Lower lobe of right lung (tissue), 2 donors: ENCODE measurements at regions not wholly inside any gene's neighbourhood (a gene's known extent, or its start where the extent isn't known, plus 50 kb on each side); places are given as distances from the start of the nearest gene placed in this dataset.

Experiments used
- ATAC-seq, 2 donors: fragments of 200-7000 bp; cut with Tn5 transposase; one replicate each; pipeline ENCODE4 v1.9.1; 2020 to 2022; ENCODE audit warnings: mild to moderate bottlenecking in 2 of 2, moderate library complexity in 2 of 2
- DNase-seq: peaks from one replicate; pipeline ENCODE4 v3.0.0-alpha.2; 2020
- H3K27ac ChIP-seq: fragments of 200-600 bp; one replicate; pipeline ENCODE4 v1.8.0; 2022
- H3K27me3 ChIP-seq: fragments of 200-600 bp; one replicate; pipeline ENCODE4 v1.8.0; 2022; ENCODE audit warnings: low read depth
- H3K36me3 ChIP-seq: fragments of 200-600 bp; one replicate; pipeline ENCODE4 v1.8.0; 2022; ENCODE audit warnings: mild to moderate bottlenecking
- H3K4me1 ChIP-seq: fragments of 200-600 bp; one replicate; pipeline ENCODE4 v1.8.0; 2022
- H3K4me3 ChIP-seq: fragments of 200-600 bp; one replicate; pipeline ENCODE4 v1.8.0; 2022; ENCODE audit warnings: mild to moderate bottlenecking
- H3K9me3 ChIP-seq: fragments of 200-600 bp; one replicate; pipeline ENCODE4 v1.8.0; 2022
- intact Hi-C: fragments of 100-400 bp; cut with DNase I; formaldehyde crosslinking; loops from one replicate; pipeline ENCODE4 v1.11.0; 2022
- TF ChIP-seq, protein P1 (sequence below): fragments of 200-600 bp; IDR thresholded peaks from one replicate; pipeline ENCODE4 v1.8.0; 2022; ENCODE audit warnings: antibody characterized with exemption, mild to moderate bottlenecking
- donor health status: DM: no; HTN: yes; CAD: no; lungs with severe emphysema.

DNA sequence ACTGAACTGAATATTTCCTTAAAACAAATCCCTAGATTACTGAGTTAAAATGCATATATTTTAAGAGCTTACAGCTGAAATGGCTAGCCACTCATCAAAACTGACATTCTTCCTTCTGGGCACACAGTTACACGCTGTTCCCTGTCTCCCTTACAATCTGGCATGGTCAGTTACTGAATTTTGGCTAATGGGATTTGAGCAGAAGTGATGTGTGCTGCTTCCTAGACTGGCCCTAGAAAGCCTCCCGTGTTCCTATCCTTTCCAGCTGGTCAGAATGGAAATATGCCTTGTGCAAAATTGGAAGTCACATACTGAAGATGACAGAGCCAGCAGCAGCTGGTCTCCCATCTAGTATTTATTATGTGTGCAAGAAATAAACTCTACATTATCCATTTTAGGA lies 128.7 kb upstream of the NAMPT start:
- Histone ChIP-seq H3K9me3 (peaks cover 9% of the 10 kb centered on the region), H3K27ac (no peak overlapping the region), H3K4me3 (no peak overlapping the region), H3K27me3 (no peaks in the 10 kb centered on the region), H3K4me1 (peaks cover 15% of the 10 kb centered on the region), H3K36me3 (no peaks in the 10 kb centered on the region)
- no peak for DNase-seq
- intact Hi-C loops: no loop called here
- ATAC-seq: no peak
- TF ChIP-seq, protein P1, sequence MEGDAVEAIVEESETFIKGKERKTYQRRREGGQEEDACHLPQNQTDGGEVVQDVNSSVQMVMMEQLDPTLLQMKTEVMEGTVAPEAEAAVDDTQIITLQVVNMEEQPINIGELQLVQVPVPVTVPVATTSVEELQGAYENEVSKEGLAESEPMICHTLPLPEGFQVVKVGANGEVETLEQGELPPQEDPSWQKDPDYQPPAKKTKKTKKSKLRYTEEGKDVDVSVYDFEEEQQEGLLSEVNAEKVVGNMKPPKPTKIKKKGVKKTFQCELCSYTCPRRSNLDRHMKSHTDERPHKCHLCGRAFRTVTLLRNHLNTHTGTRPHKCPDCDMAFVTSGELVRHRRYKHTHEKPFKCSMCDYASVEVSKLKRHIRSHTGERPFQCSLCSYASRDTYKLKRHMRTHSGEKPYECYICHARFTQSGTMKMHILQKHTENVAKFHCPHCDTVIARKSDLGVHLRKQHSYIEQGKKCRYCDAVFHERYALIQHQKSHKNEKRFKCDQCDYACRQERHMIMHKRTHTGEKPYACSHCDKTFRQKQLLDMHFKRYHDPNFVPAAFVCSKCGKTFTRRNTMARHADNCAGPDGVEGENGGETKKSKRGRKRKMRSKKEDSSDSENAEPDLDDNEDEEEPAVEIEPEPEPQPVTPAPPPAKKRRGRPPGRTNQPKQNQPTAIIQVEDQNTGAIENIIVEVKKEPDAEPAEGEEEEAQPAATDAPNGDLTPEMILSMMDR: no peak

DNA sequence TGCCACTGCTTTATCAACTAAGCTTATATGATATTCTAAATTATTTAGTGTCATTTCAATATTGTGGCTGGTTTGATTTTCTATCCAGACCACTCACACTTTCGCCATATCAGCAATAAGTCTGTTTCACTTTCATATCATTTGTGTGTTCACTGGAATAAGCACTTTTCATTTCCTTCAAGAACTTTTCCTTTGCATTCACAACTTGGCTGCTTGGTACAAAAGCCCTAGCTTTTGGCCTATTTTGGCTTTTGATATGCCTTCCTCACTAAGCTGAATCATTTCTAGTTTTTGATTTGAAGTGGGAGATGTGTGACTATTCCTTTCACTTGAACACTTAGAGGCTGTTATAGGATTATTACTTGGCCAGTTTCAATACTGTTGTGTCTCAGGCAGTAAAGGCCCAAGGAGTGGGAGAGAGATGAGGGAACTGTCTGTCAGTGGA lies 120.9 kb upstream of the NAMPT start:
- Histone ChIP-seq H3K27me3 (no peaks in the 10 kb centered on the region), H3K9me3 (no peaks in the 10 kb centered on the region), H3K4me1 (no peaks in the 10 kb centered on the region), H3K36me3 (no peaks in the 10 kb centered on the region), H3K4me3 (no peak overlapping the region), H3K27ac (no peak overlapping the region)
- no peak for ATAC-seq
- TF ChIP-seq, protein P1: no peak
- no peak for DNase-seq
- intact Hi-C loops: no loop called here

DNA sequence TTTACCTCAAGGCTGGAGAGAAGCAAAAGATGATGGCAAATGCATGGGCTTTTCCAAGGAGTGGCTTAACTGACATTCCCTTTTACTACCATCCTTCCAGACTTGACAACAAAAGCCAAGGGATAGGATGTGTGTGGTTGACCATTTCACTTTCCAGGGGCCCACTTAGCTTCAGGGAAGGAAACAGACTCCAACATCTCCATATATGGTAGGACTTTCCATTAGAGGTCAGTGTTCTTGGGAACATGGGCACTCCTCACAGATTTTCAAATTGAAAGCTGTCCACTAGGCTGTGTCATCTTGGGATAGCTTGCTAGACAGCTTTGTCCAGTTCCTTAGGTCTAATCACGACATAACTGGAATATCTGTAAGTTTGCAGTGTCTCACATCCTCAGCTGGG lies 118.1 kb upstream of the NAMPT start:
- intact Hi-C loops: no loop called here
- H3K36me3 ChIP-seq: no peaks in the 10 kb centered on the region
- no peaks in the 10 kb centered on the region for H3K4me1 ChIP-seq
- no peaks in the 10 kb centered on the region for H3K9me3 ChIP-seq
- no peak overlapping the region for H3K4me3 ChIP-seq
- H3K27me3 ChIP-seq: no peaks in the 10 kb centered on the region
- DNase-seq (no peak), ATAC-seq (no peak)
- TF ChIP-seq, protein P1: no peak
- H3K27ac ChIP-seq: no peak overlapping the region

DNA sequence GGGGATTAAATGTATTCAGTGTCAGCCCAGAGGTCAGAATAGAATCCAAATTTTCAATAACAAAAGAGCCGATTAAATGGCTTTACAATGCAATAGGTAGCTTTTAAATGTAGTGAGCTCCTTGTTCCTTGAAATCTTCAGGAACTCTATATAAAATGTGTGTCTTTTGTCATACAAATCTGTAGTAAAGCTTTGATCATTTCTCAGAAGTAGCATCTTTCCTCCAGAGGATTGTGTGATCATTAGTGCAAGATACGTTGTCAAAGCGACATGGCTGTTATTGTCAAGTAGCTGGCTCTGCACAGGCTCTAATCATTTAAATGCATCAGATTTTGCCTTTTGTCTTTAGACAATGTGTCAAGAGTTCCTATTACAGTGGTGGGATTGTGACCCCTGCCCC lies 116.1 kb upstream of the NAMPT start:
- no peak overlapping the region for H3K27ac ChIP-seq
- no peaks in the 10 kb centered on the region for H3K36me3 ChIP-seq
- DNase-seq (no peak), ATAC-seq (no peak)
- TF ChIP-seq, protein P1: no peak
- no peaks in the 10 kb centered on the region for H3K9me3 ChIP-seq
- H3K4me3 ChIP-seq: no peak overlapping the region
- no peaks in the 10 kb centered on the region for H3K4me1 ChIP-seq
- no peaks in the 10 kb centered on the region for H3K27me3 ChIP-seq
- intact Hi-C loops: no loop called here

DNA sequence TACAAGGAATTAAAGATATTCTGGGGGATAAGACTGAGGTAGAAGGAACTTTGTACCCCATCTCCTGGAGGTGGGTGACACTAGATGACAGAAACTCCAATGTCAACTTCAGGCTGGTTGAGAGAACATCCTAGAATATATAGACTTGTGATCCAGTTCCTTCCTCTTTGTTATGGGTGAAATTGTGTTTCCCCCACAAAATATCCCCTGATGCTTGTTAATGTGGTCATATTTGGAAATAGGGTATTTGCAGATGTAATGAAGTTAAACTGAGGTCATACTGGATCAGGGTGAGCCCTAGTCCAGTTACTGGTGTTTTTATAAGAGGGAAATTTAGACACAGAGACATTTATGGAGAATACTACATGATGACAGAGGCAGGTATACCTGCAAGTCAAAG lies 114.0 kb upstream of the NAMPT start:
- Histone ChIP-seq H3K36me3 (no peaks in the 10 kb centered on the region), H3K27ac (no peak overlapping the region), H3K4me3 (no peak overlapping the region), H3K27me3 (no peaks in the 10 kb centered on the region), H3K9me3 (no peaks in the 10 kb centered on the region), H3K4me1 (no peaks in the 10 kb centered on the region)
- ATAC-seq (no peak), DNase-seq (no peak)
- intact Hi-C loops: no loop called here
- TF ChIP-seq, protein P1: no peak

DNA sequence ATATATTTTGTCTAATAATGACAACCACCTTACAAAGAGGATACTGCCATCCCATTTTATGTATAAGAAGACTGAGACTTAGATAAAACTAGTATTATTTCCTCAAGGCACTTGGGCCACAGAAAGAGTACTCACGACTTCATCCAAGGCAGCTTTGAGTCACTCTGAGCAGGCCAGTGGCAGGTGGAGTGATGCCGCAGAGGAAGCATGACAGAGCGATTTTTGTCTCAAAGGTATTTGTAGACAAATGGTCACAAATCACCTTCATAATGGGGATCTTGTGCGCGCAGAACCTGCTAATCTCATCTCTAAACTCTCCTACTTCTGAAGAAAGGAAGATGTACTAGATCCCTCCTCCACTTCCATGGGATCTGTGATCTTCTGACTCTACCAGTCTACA lies 113.2 kb upstream of the NAMPT start:
- no peaks in the 10 kb centered on the region for H3K4me1 ChIP-seq
- TF ChIP-seq, protein P1: no peak
- H3K9me3 ChIP-seq: no peaks in the 10 kb centered on the region
- no peak for DNase-seq
- ATAC-seq: no peak
- H3K27ac ChIP-seq: no peak overlapping the region
- H3K27me3 ChIP-seq: no peaks in the 10 kb centered on the region
- intact Hi-C loops: no loop called here
- H3K36me3 ChIP-seq: no peaks in the 10 kb centered on the region
- H3K4me3 ChIP-seq: no peak overlapping the region
